HepG2 (cell line): ENCODE measurements at regions not wholly inside any gene's neighbourhood (a gene's known extent, or its start where the extent isn't known, plus 50 kb on each side); places are given as distances from the start of the nearest gene placed in this dataset.
A peak's percentile ranks its signal among the peaks of the same experiment; 100 is the strongest.

Experiments
- ATAC-seq: fragments of 200-7000 bp; cut with Tn5 transposase; 3 replicates; pipeline ENCODE4 v1.9.1; 2020; ENCODE audit warnings: mild to moderate bottlenecking, moderate library complexity
- BruUV-seq: library from RNA; stranded (reverse); fragments of 400-500 nt; replicated peaks from 2 replicates; lab custom pipeline; 2021; lab: Mats Ljungman, UMichigan
- CTCF ChIA-PET: fragments of 300-600 bp; formaldehyde crosslinking; extraction: SDS; loops from one replicate; lab custom pipeline; 2021; ENCODE audit warnings: low total read pairs, inconsistent platforms, low intra/inter-chr PET ratio; lab: Yijun Ruan, JAX
- POLR2A ChIA-PET: fragments of 350-600 bp; sonication (Branson Sonifier 250); formaldehyde crosslinking; loops from one replicate; lab custom pipeline; 2020; ENCODE audit warnings: antibody characterized with exemption, inconsistent platforms; lab: Yijun Ruan, JAX
- DNase-seq: peaks from one replicate; pipeline ENCODE4 v3.0.0-alpha.2; 2015; ENCODE audit warnings: low spot score
- FAIRE-seq: peaks from 3 replicates; lab custom pipeline; 2011; peaks lifted over from hg19 to GRCh38; lab: Jason Lieb, UNC
- H2AFZ ChIP-seq: one replicate; pipeline ENCODE4 v1.6.1; 2011; ENCODE audit warnings: low read length, inconsistent platforms
- H3K27ac ChIP-seq: fragments of 300-600 bp; 3 replicates; pipeline ENCODE4 v1.8.0; 2011; ENCODE audit warnings: mixed run types, mild to moderate bottlenecking, mixed read lengths, low read length, inconsistent platforms; ENCODE audit not compliant: insufficient read depth; ENCODE audit errors: extremely low read length
- H3K27me3 ChIP-seq, 2 experiments: fragments of 200-600 bp in 1 of 2; 2 replicates in 1 of 2; 3 replicates in 1 of 2; pipeline versions ENCODE4 v1.6.0 to v1.8.0; 2011; ENCODE audit warnings: low read length in 2 of 2, mild to moderate bottlenecking in 2 of 2, moderate library complexity in 2 of 2, inconsistent platforms in 1 of 2; ENCODE audit not compliant: insufficient read depth in 2 of 2, control insufficient read depth in 1 of 2
- H3K36me3 ChIP-seq, 2 experiments: fragments of 200-600 bp in 1 of 2; replicated peaks in 1 of 2; 2 replicates in 1 of 2; 3 replicates in 1 of 2; pipeline versions ENCODE4 v1.5.1 to v1.8.0; 2011; ENCODE audit warnings: low read length in 2 of 2, inconsistent platforms in 1 of 2; ENCODE audit not compliant: insufficient read depth in 2 of 2, control insufficient read depth in 1 of 2
- H3K4me1 ChIP-seq: 2 replicates; pipeline ENCODE4 v1.5.1; 2012; ENCODE audit warnings: low read length, inconsistent platforms; ENCODE audit not compliant: insufficient read depth
- H3K4me2 ChIP-seq: 2 replicates; pipeline ENCODE4 v1.6.0; 2011; ENCODE audit warnings: low read depth, low read length, inconsistent platforms
- H3K4me3 ChIP-seq, 3 experiments: fragments of 200-600 bp in 1 of 3; sonication (generic), shearing (Covaris generic) in 1 of 3; replicated peaks in 1 of 3; 2 replicates each; pipeline ENCODE4 v1.5.1; 2011 to 2016; ENCODE audit warnings: low read length in 3 of 3, inconsistent platforms in 2 of 3, low read depth in 2 of 3, mild to moderate bottlenecking in 2 of 3, control low read depth in 1 of 3, mixed read lengths in 1 of 3; ENCODE audit not compliant: insufficient read depth in 1 of 3
- H3K79me2 ChIP-seq: one replicate; pipeline ENCODE4 v1.6.1; 2011; ENCODE audit warnings: low read length, inconsistent platforms; ENCODE audit not compliant: insufficient read depth
- H3K9ac ChIP-seq: 2 replicates; pipeline ENCODE4 v1.6.0; 2011; ENCODE audit warnings: mild to moderate bottlenecking, low read depth, low read length, inconsistent platforms; ENCODE audit not compliant: insufficient read depth
- H3K9me3 ChIP-seq: 2 replicates; pipeline ENCODE4 v1.5.1; 2012; ENCODE audit warnings: mild to moderate bottlenecking, low read length
- H4K20me1 ChIP-seq: 2 replicates; pipeline ENCODE4 v1.6.0; 2011; ENCODE audit warnings: inconsistent platforms, mild to moderate bottlenecking, low read length, moderate library complexity; ENCODE audit not compliant: insufficient read depth
- ATF7-NPFF ChIP-seq: sonication (generic); formaldehyde crosslinking; IDR thresholded peaks from 2 replicates; pipeline ENCODE4 v1.8.1; 2023; ENCODE audit warnings: mild to moderate bottlenecking, low read depth, missing genetic modification reagents, moderate library complexity
- DNMT1 ChIP-seq: sonication (generic); formaldehyde crosslinking; IDR thresholded peaks from 2 replicates; pipeline ENCODE4 v1.5.1; 2020; ENCODE audit warnings: mild to moderate bottlenecking, missing genetic modification reagents
- FOSL2 ChIP-seq: sonication (generic); formaldehyde crosslinking; IDR thresholded peaks from 2 replicates; pipeline ENCODE4 v1.4.0; 2020; ENCODE audit warnings: missing genetic modification reagents
- FOXA3 ChIP-seq: IDR thresholded peaks from 2 replicates; pipeline ENCODE4 v1.6.1; 2016; ENCODE audit warnings: missing genetic modification reagents, missing compliant biosample characterization
- HNRNPLL ChIP-seq: fragments of 200-400 bp; formaldehyde crosslinking; IDR thresholded peaks from 2 replicates; pipeline ENCODE4 v1.6.1; 2017; ENCODE audit warnings: mild to moderate bottlenecking, low read depth, low read length; ENCODE audit not compliant: poor library complexity, severe bottlenecking
- MBD4 ChIP-seq: IDR thresholded peaks from 2 replicates; pipeline ENCODE4 v1.6.1; 2012; ENCODE audit warnings: low read length, inconsistent platforms, borderline replicate concordance
- NCOA5 ChIP-seq: sonication (generic); formaldehyde crosslinking; IDR thresholded peaks from 2 replicates; pipeline ENCODE4 v1.4.0; 2020; ENCODE audit warnings: missing genetic modification reagents
- PHF21A ChIP-seq: sonication (generic); formaldehyde crosslinking; IDR thresholded peaks from 2 replicates; pipeline ENCODE4 v1.5.0; 2020; ENCODE audit warnings: mild to moderate bottlenecking, missing genetic modification reagents
- ZFY ChIP-seq: sonication (generic); formaldehyde crosslinking; IDR thresholded peaks from 2 replicates; pipeline ENCODE4 v1.4.0; 2020; ENCODE audit warnings: missing genetic modification reagents
- ZNF224 ChIP-seq: sonication (generic); formaldehyde crosslinking; IDR thresholded peaks from 2 replicates; pipeline ENCODE4 v1.5.0; 2020; ENCODE audit warnings: mild to moderate bottlenecking, missing genetic modification reagents
- ZNF253 ChIP-seq: sonication (generic); formaldehyde crosslinking; IDR thresholded peaks from 2 replicates; pipeline ENCODE4 v1.8.0; 2022; ENCODE audit warnings: mild to moderate bottlenecking, missing genetic modification reagents, borderline replicate concordance
- ZNF260 ChIP-seq: sonication (generic); formaldehyde crosslinking; IDR thresholded peaks from 2 replicates; pipeline ENCODE4 v1.4.0; 2020; ENCODE audit warnings: missing genetic modification reagents, low read depth, mild to moderate bottlenecking, borderline replicate concordance
- ZNF3 ChIP-seq: IDR thresholded peaks from 2 replicates; pipeline ENCODE4 v1.7.0; 2017; ENCODE audit warnings: inconsistent platforms
- ZNF326 ChIP-seq: sonication (generic); formaldehyde crosslinking; IDR thresholded peaks from 2 replicates; pipeline ENCODE4 v1.4.0; 2020; ENCODE audit warnings: missing genetic modification reagents, borderline replicate concordance
- ZNF446 ChIP-seq: sonication (generic); formaldehyde crosslinking; IDR thresholded peaks from 2 replicates; pipeline ENCODE4 v1.5.0; 2020; ENCODE audit warnings: mild to moderate bottlenecking, missing genetic modification reagents
- WGBS: methylation state at CpG from one replicate; pipeline ENCODE4 v1.1.6; 2017; ENCODE audit warnings: low lambda C conversion rate; 5-methylcytosine and 5-hydroxymethylcytosine counted together
- in situ Hi-C: cut with HindIII; loops from 2 replicates; pipeline ENCODE4 v1.10.0; 2017; ENCODE audit warnings: low pct_unique_long_range_greater_than_20kb; ENCODE audit not compliant: extremely low pct_ligation_motif_present
- intact Hi-C: fragments of 100-400 bp; cut with micrococcal nuclease; formaldehyde crosslinking; loops from one replicate; pipeline ENCODE4 v1.10.0; 2022; ENCODE audit not compliant: unreplicated experiment
- TF ChIP-seq, protein P1 (sequence below): IDR thresholded peaks from 2 replicates; pipeline ENCODE4 v1.6.1; 2016; ENCODE audit warnings: low read depth, missing genetic modification reagents, missing compliant biosample characterization
- TF ChIP-seq, protein P2 (sequence below): sonication (generic); formaldehyde crosslinking; IDR thresholded peaks from 2 replicates; pipeline ENCODE4 v1.4.0; 2020; ENCODE audit warnings: missing genetic modification reagents
- TF ChIP-seq, protein P3 (sequence below): sonication (generic); formaldehyde crosslinking; IDR thresholded peaks from 2 replicates; pipeline ENCODE4 v1.5.0; 2020; ENCODE audit warnings: mild to moderate bottlenecking, missing genetic modification reagents, moderate library complexity

DNA sequence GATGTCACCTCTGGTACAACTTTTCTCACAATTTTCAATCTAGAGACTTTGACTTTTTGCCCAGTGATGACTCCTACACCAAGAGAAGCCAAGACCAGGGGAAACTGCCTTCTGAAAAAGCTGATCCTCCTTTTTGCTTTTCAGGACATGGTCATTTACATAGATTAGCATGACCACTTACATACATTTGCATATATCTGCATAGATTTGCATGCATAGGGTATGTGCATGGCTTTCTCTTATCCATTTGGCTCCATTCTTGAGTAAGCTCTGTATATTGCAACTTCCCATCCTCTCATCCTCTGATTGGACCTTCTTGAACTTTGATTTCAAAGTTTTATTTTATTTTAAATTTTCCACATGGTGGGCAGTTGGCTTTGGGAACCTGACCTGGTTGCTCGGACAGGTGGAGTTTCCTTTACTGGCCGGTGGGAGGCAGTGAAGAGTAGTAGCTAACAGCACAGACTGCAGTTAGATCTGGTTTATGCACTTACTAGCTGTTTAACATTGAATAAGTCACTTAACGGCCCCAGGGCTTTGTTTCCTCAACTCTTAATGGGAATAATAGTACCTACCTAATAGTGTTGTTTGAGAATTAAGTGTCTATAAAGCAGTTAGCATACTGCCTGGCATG, 92.9 kb downstream of the GPR139 start:
- Histone ChIP-seq H3K36me3 (no peaks in the 10 kb centered on the region), H4K20me1 (no peaks in the 10 kb centered on the region), H3K27me3 (peaks cover 0 to 11% of the 10 kb centered on the region in 2 experiments; a peak in 2 of 5 replicates), H3K9me3 (no peaks in the 10 kb centered on the region), H3K4me1 (no peaks in the 10 kb centered on the region), H3K4me3 (no peak overlapping the region), H3K9ac (no peak overlapping the region), H3K79me2 (no peaks in the 10 kb centered on the region), H3K4me2 (no peak overlapping the region), H2AFZ (no peak overlapping the region), H3K27ac (no peak overlapping the region)
- under 1% methylated on average over 3 of the region's 3 CpGs for WGBS
- ChIA-PET POLR2A (no interaction called here), CTCF (interaction anchor here (0.7 to 1.1 kb wide), 2 partner anchors 320 to 402 kb away, joined by 3 to 5 read pairs; no protein-coding TSS in a partner anchor)
- in situ Hi-C loops (no loop called here), intact Hi-C loops (loop anchor here (1.0 kb wide), 2 partner anchors 73 to 320 kb away; no protein-coding TSS in a partner anchor)
- no TSS peak for BruUV-seq
- DNase-seq (peak; percentile 34), FAIRE-seq (peak; percentile 91), ATAC-seq (peak; percentile 76)
- TF ChIP-seq HNRNPLL (no peak), ZNF253 (CRISPR knock-in tag) (no peak), DNMT1 (CRISPR knock-in tag) (no peak), ZNF3 (CRISPR knock-in tag) (no peak), MBD4 (no peak), FOSL2 (no peak), ZNF446 (CRISPR knock-in tag) (no peak), FOXA3 (CRISPR knock-in tag) (no peak), ATF7-NPFF (CRISPR knock-in tag) (no peak), ZNF260 (CRISPR knock-in tag) (no peak), ZNF224 (CRISPR knock-in tag) (no peak), PHF21A (CRISPR knock-in tag) (no peak), ZFY (CRISPR knock-in tag) (no peak), NCOA5 (CRISPR knock-in tag) (no peak), ZNF326 (CRISPR knock-in tag) (no peak)
- TF ChIP-seq, protein P1, sequence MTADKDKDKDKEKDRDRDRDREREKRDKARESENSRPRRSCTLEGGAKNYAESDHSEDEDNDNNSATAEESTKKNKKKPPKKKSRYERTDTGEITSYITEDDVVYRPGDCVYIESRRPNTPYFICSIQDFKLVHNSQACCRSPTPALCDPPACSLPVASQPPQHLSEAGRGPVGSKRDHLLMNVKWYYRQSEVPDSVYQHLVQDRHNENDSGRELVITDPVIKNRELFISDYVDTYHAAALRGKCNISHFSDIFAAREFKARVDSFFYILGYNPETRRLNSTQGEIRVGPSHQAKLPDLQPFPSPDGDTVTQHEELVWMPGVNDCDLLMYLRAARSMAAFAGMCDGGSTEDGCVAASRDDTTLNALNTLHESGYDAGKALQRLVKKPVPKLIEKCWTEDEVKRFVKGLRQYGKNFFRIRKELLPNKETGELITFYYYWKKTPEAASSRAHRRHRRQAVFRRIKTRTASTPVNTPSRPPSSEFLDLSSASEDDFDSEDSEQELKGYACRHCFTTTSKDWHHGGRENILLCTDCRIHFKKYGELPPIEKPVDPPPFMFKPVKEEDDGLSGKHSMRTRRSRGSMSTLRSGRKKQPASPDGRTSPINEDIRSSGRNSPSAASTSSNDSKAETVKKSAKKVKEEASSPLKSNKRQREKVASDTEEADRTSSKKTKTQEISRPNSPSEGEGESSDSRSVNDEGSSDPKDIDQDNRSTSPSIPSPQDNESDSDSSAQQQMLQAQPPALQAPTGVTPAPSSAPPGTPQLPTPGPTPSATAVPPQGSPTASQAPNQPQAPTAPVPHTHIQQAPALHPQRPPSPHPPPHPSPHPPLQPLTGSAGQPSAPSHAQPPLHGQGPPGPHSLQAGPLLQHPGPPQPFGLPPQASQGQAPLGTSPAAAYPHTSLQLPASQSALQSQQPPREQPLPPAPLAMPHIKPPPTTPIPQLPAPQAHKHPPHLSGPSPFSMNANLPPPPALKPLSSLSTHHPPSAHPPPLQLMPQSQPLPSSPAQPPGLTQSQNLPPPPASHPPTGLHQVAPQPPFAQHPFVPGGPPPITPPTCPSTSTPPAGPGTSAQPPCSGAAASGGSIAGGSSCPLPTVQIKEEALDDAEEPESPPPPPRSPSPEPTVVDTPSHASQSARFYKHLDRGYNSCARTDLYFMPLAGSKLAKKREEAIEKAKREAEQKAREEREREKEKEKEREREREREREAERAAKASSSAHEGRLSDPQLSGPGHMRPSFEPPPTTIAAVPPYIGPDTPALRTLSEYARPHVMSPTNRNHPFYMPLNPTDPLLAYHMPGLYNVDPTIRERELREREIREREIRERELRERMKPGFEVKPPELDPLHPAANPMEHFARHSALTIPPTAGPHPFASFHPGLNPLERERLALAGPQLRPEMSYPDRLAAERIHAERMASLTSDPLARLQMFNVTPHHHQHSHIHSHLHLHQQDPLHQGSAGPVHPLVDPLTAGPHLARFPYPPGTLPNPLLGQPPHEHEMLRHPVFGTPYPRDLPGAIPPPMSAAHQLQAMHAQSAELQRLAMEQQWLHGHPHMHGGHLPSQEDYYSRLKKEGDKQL (CRISPR knock-in tag): no peak
- TF ChIP-seq, protein P2, sequence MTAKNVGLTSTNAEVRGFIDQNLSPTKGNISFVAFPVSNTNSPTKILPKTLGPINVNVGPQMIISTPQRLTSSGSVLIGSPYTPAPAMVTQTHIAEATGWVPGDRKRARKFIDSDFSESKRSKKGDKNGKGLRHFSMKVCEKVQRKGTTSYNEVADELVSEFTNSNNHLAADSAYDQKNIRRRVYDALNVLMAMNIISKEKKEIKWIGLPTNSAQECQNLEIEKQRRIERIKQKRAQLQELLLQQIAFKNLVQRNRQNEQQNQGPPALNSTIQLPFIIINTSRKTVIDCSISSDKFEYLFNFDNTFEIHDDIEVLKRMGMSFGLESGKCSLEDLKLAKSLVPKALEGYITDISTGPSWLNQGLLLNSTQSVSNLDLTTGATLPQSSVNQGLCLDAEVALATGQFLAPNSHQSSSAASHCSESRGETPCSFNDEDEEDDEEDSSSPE: no peak
- TF ChIP-seq, protein P3, sequence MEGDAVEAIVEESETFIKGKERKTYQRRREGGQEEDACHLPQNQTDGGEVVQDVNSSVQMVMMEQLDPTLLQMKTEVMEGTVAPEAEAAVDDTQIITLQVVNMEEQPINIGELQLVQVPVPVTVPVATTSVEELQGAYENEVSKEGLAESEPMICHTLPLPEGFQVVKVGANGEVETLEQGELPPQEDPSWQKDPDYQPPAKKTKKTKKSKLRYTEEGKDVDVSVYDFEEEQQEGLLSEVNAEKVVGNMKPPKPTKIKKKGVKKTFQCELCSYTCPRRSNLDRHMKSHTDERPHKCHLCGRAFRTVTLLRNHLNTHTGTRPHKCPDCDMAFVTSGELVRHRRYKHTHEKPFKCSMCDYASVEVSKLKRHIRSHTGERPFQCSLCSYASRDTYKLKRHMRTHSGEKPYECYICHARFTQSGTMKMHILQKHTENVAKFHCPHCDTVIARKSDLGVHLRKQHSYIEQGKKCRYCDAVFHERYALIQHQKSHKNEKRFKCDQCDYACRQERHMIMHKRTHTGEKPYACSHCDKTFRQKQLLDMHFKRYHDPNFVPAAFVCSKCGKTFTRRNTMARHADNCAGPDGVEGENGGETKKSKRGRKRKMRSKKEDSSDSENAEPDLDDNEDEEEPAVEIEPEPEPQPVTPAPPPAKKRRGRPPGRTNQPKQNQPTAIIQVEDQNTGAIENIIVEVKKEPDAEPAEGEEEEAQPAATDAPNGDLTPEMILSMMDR (CRISPR knock-in tag): peak; percentile 62
